Astrocyte of the cerebellum (primary cell): ENCODE measurements at regions not wholly inside any gene's neighbourhood (a gene's known extent, or its start where the extent isn't known, plus 50 kb on each side); places are given as distances from the start of the nearest gene placed in this dataset.

Experiments
- DNase-seq: peaks from one replicate; pipeline ENCODE4 v3.0.0-alpha.2; 2011; ENCODE audit warnings: low read depth
- H3K4me3 ChIP-seq: 2 replicates; pipeline ENCODE4 v1.5.1; 2011; ENCODE audit warnings: mild to moderate bottlenecking, low read depth, low read length, moderate library complexity
- CTCF ChIP-seq: IDR thresholded peaks from 2 replicates; pipeline ENCODE4 v1.5.1; 2012; ENCODE audit warnings: low read length, low read depth, moderate library complexity, mild to moderate bottlenecking; ENCODE audit errors: missing control alignments
- in situ Hi-C: cut with HindIII; loops from 2 replicates; pipeline ENCODE4 v1.10.0; 2017; ENCODE audit warnings: low sequenced_read_pairs

- DNase-seq = no peak
- in situ Hi-C loops = no loop called here
- H3K4me3 ChIP-seq = no peak overlapping the region
- TF ChIP-seq CTCF = no peak
Observed at GRCh38 chr2:120448961-120449810, 103.2 kb downstream of the INHBB start.

- in situ Hi-C loops = no loop called here
- no peak overlapping the region for H3K4me3 ChIP-seq
- DNase-seq = no peak
- TF ChIP-seq CTCF = no peak
Observed at GRCh38 chr2:120450196-120450820, 104.4 kb downstream of the INHBB start.

- no peak for TF ChIP-seq CTCF
- in situ Hi-C loops = no loop called here
- no peak overlapping the region for H3K4me3 ChIP-seq
- DNase-seq = no peak
Observed at GRCh38 chr2:120451334-120451733, 105.4 kb downstream of the INHBB start.

GRCh38 chr2:120452131-120452530 is 106.2 kb downstream of the INHBB start:
- no peak overlapping the region for H3K4me3 ChIP-seq
- no peak for TF ChIP-seq CTCF
- DNase-seq = no peak
- in situ Hi-C loops = no loop called here

GRCh38 chr2:120452945-120453634 is 107.2 kb downstream of the INHBB start:
- TF ChIP-seq CTCF = no peak
- DNase-seq = no peak
- in situ Hi-C loops = no loop called here
- no peak overlapping the region for H3K4me3 ChIP-seq

- TF ChIP-seq CTCF = no peak
- DNase-seq = no peak
- no peak overlapping the region for H3K4me3 ChIP-seq
- in situ Hi-C loops = no loop called here
Observed at GRCh38 chr2:120453635-120453998, 107.7 kb downstream of the INHBB start.
